Ectodermal cell (in vitro differentiated cells): ENCODE measurements at regions not wholly inside any gene's neighbourhood (a gene's known extent, or its start where the extent isn't known, plus 50 kb on each side); places are given as distances from the start of the nearest gene placed in this dataset.

Source experiments
- H3K27ac ChIP-seq: 2 replicates; pipeline ENCODE4 v1.7.0; 2013; ENCODE audit warnings: mild to moderate bottlenecking, low read depth, low read length; ENCODE audit not compliant: insufficient read depth, poor library complexity, severe bottlenecking
- H3K27me3 ChIP-seq: 2 replicates; pipeline ENCODE4 v1.7.0; 2013; ENCODE audit warnings: mild to moderate bottlenecking, low read length; ENCODE audit not compliant: insufficient read depth, control insufficient read depth, poor library complexity, severe bottlenecking
- H3K36me3 ChIP-seq: one replicate; pipeline ENCODE4 v1.7.0; 2013; ENCODE audit warnings: low read length; ENCODE audit not compliant: control insufficient read depth, insufficient read depth
- H3K4me1 ChIP-seq: one replicate; pipeline ENCODE4 v1.7.0; 2013; ENCODE audit warnings: low read length; ENCODE audit not compliant: control insufficient read depth, insufficient read depth
- H3K4me3 ChIP-seq: 2 replicates; pipeline ENCODE4 v1.7.0; 2013; ENCODE audit warnings: low read depth, low read length, control low read depth; ENCODE audit not compliant: insufficient read depth
- H3K9me3 ChIP-seq: 2 replicates; pipeline ENCODE4 v1.7.0; 2013; ENCODE audit warnings: mild to moderate bottlenecking, low read length, moderate library complexity; ENCODE audit not compliant: control insufficient read depth
- WGBS, 2 experiments: methylation state at CpG; one replicate each; pipeline ENCODE4 v1.1.7; 2013; ENCODE audit warnings: missing lambda C conversion rate in 2 of 2; 5-methylcytosine and 5-hydroxymethylcytosine counted together

DNA sequence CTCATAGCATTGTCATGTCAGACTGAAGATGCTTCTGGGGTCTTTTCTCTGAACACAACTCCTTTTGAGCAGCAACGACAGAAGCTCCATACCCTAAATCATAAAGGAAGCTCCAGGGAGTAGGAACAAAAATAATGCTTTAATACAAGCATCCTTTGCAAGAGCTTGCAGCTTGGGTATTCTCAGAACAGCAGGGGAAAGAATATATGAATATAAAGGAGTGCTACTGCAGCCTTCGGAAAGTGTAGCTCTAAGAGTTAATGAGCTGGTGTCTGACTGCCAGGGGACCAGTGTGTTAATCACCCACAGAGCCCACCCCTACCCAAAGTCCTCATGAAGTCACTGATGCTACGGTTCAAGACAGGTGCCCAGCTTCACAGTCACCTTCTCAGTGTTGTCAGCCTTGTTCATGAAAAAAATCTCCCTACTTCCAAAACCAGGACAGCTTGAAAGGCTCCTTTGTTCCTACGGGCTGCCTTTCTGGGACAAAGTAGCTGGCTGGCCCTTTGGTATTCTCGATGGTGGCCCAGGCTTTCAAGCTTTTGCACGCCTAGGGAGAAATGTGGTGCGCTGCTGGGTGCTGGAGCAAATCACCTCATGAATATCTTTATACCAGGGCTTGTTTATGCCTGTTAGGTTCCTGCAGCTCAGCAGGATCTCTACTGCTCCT lies 259.7 kb downstream of the CMPK2 start:
- Histone ChIP-seq H3K9me3 (no peaks in the 10 kb centered on the region), H3K36me3 (no peaks in the 10 kb centered on the region), H3K27ac (no peak overlapping the region), H3K4me1 (no peaks in the 10 kb centered on the region), H3K27me3 (no peaks in the 10 kb centered on the region), H3K4me3 (no peak overlapping the region)
- WGBS, 2 experiments, result 87 to 88% methylated on average over 6 to 7 of the region's 7 CpGs

DNA sequence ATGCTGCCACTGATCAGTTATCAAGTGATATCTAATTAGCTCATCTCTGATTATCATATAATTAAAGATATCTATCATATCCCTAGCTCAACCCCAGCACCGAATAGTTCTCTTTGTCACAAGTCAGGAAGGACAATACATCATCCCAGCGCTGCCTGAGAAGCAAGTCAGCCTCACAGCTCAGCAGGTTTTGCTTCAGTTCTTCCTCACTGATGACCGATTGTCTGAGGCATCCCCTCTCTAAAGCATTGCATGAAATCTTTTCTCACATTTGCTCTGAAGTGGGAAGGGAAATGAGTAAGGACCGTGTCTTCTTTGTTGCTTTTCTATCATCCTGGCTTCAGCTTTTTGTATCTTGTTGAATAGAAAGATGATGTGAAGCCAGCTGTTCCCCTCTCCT lies 247.9 kb downstream of the CMPK2 start:
- Histone ChIP-seq H3K4me3 (no peak overlapping the region), H3K27ac (peak overlapping the region; percentile 28)
- WGBS, 2 experiments, result 31 to 53% methylated on average over 4 of the region's 4 CpGs

DNA sequence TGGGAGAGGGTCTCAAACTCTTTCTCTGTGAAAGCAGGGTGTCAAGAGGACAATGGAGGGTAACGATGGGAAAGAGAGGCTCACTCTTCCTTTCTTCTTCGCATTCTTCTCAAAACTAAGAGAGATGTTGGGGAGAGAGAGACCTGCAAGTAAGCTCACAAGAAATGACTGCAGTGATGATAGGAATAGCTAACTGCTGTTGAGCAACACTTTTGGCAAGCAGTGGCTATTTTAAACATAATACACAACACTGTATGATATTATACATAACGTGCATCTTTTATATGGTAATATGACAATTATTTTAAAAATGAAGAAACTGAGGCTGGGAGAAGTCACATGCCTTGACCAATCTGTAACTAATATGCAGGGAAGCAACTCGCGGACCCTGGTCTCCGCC lies 247.5 kb downstream of the CMPK2 start:
- Histone ChIP-seq H3K4me1 (no peaks in the 10 kb centered on the region), H3K27ac (no peak overlapping the region), H3K9me3 (no peaks in the 10 kb centered on the region)

More for the DNA sequence above, 247.9 kb downstream of the CMPK2 start:
- no peaks in the 10 kb centered on the region for H3K36me3 ChIP-seq
- no peaks in the 10 kb centered on the region for H3K9me3 ChIP-seq
- H3K27me3 ChIP-seq, result no peaks in the 10 kb centered on the region
- H3K4me1 ChIP-seq, result no peaks in the 10 kb centered on the region

DNA sequence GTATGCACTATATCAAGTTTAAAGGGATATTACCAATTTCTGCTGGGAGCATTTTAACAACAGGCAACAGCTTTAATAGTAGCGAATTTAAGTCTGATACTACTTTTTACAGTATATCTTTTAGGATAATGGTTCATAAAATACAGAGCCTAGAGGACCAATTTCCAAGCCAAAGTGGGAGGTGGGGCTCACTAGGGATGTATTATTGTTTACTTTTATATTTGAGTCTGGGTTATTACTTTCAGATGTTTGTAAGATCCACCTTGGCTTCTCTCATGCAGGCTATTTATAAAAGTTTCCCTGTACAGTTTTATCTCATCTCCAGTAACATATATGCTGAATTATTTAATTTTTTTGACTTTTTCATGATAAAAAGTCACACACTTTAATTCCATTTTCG lies 242.0 kb downstream of the CMPK2 start:
- no peaks in the 10 kb centered on the region for H3K4me1 ChIP-seq
- H3K9me3 ChIP-seq, result no peaks in the 10 kb centered on the region
- WGBS, 2 experiments, result no CpG with 5 or more reads among the region's 2 CpGs
- H3K27ac ChIP-seq, result no peak overlapping the region
- H3K27me3 ChIP-seq, result no peaks in the 10 kb centered on the region
- no peak overlapping the region for H3K4me3 ChIP-seq
- H3K36me3 ChIP-seq, result no peaks in the 10 kb centered on the region

More for the DNA sequence above, 247.5 kb downstream of the CMPK2 start:
- WGBS, 2 experiments, result 70 to 74% methylated on average over 4 to 5 of the region's 6 CpGs
- H3K4me3 ChIP-seq, result no peak overlapping the region
- no peaks in the 10 kb centered on the region for H3K36me3 ChIP-seq
- H3K27me3 ChIP-seq, result no peaks in the 10 kb centered on the region

DNA sequence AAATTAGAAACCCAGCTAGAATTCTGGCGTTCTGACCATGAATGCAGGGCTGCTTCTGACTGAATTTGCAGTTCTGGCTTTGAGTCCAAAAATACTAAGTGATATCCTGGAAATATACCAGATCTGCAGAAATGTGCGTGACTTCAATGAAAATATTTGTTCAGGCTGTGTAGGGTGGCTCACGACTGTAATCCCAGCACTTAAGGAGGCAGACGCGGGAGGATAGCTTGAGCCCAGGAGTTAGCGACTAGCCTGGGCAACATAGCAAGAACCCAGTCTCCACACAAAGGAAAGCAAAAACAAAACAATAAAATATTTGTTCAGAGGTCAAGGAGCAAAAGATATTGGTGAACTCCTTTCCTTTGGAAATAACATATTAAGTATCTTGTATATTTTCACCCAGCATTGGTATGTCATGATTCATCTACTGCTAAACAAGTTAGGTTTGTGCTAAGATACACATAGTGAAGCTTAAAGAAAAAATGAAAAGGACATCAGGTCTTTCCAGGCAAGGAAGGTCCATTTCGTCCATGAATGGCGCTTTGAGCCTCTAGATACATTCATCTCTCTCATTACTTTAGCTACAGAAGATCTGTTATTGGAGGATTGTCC lies 239.2 kb downstream of the CMPK2 start:
- no peak overlapping the region for H3K27ac ChIP-seq
- H3K4me1 ChIP-seq, result no peaks in the 10 kb centered on the region
- H3K4me3 ChIP-seq, result no peak overlapping the region
- H3K36me3 ChIP-seq, result no peaks in the 10 kb centered on the region
- H3K9me3 ChIP-seq, result no peaks in the 10 kb centered on the region
- 92 to 94% methylated on average over 8 of the region's 8 CpGs for WGBS, 2 experiments
- no peaks in the 10 kb centered on the region for H3K27me3 ChIP-seq

DNA sequence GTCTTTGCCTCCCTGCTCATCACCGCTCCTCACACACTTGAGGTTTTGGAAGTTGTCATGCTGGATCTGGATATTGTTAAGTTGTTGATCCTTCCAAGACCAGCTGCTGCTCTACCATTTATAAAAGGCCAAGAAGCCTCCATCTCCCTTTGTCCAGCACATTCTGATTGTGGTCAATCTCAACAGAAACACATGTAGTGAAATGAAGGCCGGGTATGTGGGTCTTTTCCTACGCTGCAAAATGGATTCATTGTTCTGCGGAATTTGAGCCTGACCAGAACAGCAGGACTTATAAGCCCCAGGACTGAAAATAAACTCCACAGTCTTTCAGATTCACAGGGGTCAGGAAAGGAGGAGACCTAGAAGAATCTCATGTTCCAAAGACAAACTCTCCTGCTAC lies 238.4 kb downstream of the CMPK2 start:
- Histone ChIP-seq H3K36me3 (no peaks in the 10 kb centered on the region), H3K4me3 (no peak overlapping the region), H3K27me3 (no peaks in the 10 kb centered on the region), H3K4me1 (no peaks in the 10 kb centered on the region), H3K9me3 (no peaks in the 10 kb centered on the region), H3K27ac (no peak overlapping the region)
- 88 to 93% methylated on average over 3 to 4 of the region's 4 CpGs for WGBS, 2 experiments

DNA sequence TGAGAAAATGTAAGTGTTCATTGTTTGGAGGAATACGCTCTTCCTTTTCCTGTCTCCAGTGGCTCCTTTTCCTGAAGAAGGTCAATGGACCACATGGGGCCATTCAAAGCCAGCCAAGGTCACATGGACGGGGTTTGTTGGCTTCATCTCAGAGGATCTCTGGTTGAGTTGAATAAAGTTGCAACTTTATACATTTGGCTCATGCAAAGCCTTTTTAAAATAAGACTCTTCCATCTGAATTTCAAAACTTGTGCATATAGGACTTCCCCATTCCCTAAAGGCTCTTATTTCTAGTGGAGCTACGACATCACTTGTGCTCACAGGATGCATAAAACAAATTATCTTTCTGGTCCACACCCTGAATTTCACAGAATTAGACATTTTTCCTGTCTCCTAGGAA lies 235.5 kb downstream of the CMPK2 start:
- Histone ChIP-seq H3K9me3 (no peaks in the 10 kb centered on the region), H3K4me3 (no peak overlapping the region), H3K4me1 (no peaks in the 10 kb centered on the region), H3K36me3 (no peaks in the 10 kb centered on the region), H3K27me3 (no peaks in the 10 kb centered on the region), H3K27ac (no peak overlapping the region)
- WGBS, 2 experiments, result 90 to 93% methylated on average over 3 of the region's 3 CpGs

DNA sequence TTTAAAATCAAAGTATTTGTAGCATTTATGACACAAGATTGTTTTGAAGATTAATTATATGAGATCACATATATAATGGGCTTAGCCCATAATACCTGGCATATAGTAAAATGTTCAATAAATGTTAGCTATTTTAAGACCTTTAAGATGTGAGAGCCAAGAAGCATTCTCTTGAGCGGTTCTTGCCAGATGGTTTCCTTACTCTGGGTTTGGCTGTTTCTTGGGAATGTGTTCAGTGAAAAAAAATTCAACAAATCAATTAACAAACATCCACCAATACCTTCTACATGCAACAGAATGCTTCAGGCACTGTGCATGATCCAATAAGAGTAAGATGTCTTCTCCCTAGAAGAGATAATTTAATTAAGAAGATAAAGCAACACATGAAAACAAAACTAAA lies 230.4 kb downstream of the CMPK2 start:
- 100% methylated on average over 1 of the region's 1 CpG; no CpG with 5 or more reads in 1 of the 2 experiments for WGBS, 2 experiments
- peaks cover 13% of the 10 kb centered on the region for H3K4me1 ChIP-seq

DNA sequence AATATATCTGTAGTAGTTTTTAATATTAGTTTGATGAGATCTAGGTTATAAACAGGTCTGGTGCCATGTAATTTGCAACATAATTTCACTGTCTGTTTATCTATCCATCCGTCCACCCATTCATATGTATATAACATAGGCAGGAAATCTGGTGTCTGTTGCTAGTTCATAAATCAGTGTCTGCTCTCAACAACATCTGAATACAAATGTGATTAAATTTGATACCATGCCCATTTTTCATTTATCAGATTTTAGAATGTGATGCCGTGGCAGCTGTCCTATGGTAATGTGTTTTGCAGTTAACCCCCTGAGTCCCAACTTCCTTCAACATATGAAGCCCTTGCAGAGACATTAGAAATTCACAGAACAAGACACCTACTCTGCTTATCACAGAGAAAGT lies 228.4 kb downstream of the CMPK2 start:
- no peaks in the 10 kb centered on the region for H3K36me3 ChIP-seq
- WGBS, 2 experiments, result 67 to 89% methylated on average over 1 to 2 of the region's 2 CpGs
- H3K4me1 ChIP-seq, result peaks cover 27% of the 10 kb centered on the region
- no peaks in the 10 kb centered on the region for H3K27me3 ChIP-seq
- H3K27ac ChIP-seq, result no peak overlapping the region
- no peaks in the 10 kb centered on the region for H3K9me3 ChIP-seq
- no peak overlapping the region for H3K4me3 ChIP-seq

More for the DNA sequence above, 230.4 kb downstream of the CMPK2 start:
- Histone ChIP-seq H3K27me3 (no peaks in the 10 kb centered on the region), H3K27ac (no peak overlapping the region), H3K36me3 (no peaks in the 10 kb centered on the region), H3K9me3 (no peaks in the 10 kb centered on the region), H3K4me3 (no peak overlapping the region)

DNA sequence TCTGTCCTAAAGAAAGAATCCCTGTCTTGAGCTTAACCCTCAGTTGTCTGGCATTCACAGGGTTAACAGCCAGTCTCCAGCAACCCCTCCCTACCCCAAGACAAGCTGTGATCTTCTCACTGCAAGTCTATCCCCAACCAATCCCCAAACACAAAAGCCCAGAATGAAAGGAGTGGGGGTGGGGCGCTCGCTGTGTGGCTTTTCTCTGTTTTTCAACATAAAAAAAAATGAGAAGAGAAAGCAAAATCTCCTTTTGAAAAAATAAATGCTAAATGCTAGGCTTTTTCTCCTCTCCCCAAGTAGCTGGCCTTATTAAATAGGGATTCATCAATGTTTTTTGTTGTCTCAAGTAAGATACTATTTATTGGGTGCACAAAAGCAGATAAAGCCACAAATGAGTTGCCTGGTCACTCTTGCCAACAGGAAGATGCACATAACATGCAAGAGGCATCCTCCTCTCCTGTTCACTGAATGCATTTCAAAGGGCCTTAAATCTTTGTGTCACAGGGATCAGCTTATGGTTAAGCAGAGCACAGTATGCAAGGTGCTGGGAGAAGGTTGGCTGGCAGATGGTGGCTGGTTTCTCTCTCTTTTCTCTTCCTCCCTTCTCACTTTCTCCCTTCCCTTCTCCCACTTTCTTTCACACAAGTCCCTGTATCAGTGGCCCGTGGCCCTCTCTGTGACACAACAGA lies 225.6 kb downstream of the CMPK2 start:
- Histone ChIP-seq H3K36me3 (no peaks in the 10 kb centered on the region), H3K27me3 (no peaks in the 10 kb centered on the region), H3K27ac (peak overlapping the region; percentile 86), H3K4me3 (no peak overlapping the region), H3K9me3 (no peaks in the 10 kb centered on the region), H3K4me1 (peaks cover 28% of the 10 kb centered on the region)
- WGBS, 2 experiments, result 0% methylated on average over 3 of the region's 3 CpGs
